Lower leg skin (tissue), 3 donors: ENCODE measurements at regions not wholly inside any gene's neighbourhood (a gene's known extent, or its start where the extent isn't known, plus 50 kb on each side); places are given as distances from the start of the nearest gene placed in this dataset.

Source experiments
- CTCF ChIP-seq, 3 donors: fragments of 450-650 bp; IDR thresholded peaks; one replicate each; pipeline ENCODE4 v1.5.1; 2016; ENCODE audit warnings: antibody characterized with exemption in 3 of 3, mild to moderate bottlenecking in 3 of 3, moderate library complexity in 2 of 3
- POLR2A ChIP-seq, 2 donors: fragments of 450-650 bp; IDR thresholded peaks; one replicate each; pipeline ENCODE4 v1.6.1; 2016 to 2017; ENCODE audit warnings: antibody characterized with exemption in 2 of 2, mild to moderate bottlenecking in 1 of 2, moderate library complexity in 1 of 2

- TF ChIP-seq CTCF (IDR thresholded peaks at IDR 0.05) (no peak), POLR2A (IDR thresholded peaks at IDR 0.05) (no peak)
Measured at GRCh38 chr15:96075895-96076294, 254.6 kb upstream of the NR2F2 start.
